ES-I3 (cell line): ENCODE measurements at regions not wholly inside any gene's neighbourhood (a gene's known extent, or its start where the extent isn't known, plus 50 kb on each side); places are given as distances from the start of the nearest gene placed in this dataset.

ENCODE experiments used
- H3K36me3 ChIP-seq: 2 replicates; pipeline ENCODE4 v1.6.1; 2013; ENCODE audit warnings: mild to moderate bottlenecking, low read length, control low read depth, moderate library complexity; ENCODE audit not compliant: insufficient read depth
- H3K4me1 ChIP-seq: 2 replicates; pipeline ENCODE4 v1.6.1; 2013; ENCODE audit warnings: mild to moderate bottlenecking, control low read depth, low read length; ENCODE audit not compliant: insufficient read depth
- H3K9ac ChIP-seq: 2 replicates; pipeline ENCODE4 v1.6.1; 2013; ENCODE audit warnings: low read depth, mild to moderate bottlenecking, low read length, moderate library complexity
- H3K9me3 ChIP-seq: 2 replicates; pipeline ENCODE4 v1.6.1; 2013; ENCODE audit warnings: mild to moderate bottlenecking, low read length, moderate library complexity; ENCODE audit not compliant: control insufficient read depth, insufficient read depth

- Histone ChIP-seq H3K4me1 (peaks cover 13% of the 10 kb centered on the region; the same call in 1 of the 2 replicates), H3K9ac (no peak overlapping the region), H3K36me3 (no peaks in the 10 kb centered on the region), H3K9me3 (no peaks in the 10 kb centered on the region)
These were observed 146.3 kb upstream of the STX18 start for GRCh38 chr4:4687935-4688727.

GRCh38 chr4:4687100-4687499 lies 145.3 kb upstream of the STX18 start:
- Histone ChIP-seq H3K36me3 (no peaks in the 10 kb centered on the region), H3K9ac (no peak overlapping the region), H3K9me3 (no peaks in the 10 kb centered on the region), H3K4me1 (peaks cover 13% of the 10 kb centered on the region; the same call in 1 of the 2 replicates)

- Histone ChIP-seq H3K4me1 (peaks cover 13% of the 10 kb centered on the region; the same call in 1 of the 2 replicates), H3K36me3 (no peaks in the 10 kb centered on the region), H3K9ac (no peak overlapping the region), H3K9me3 (no peaks in the 10 kb centered on the region)
These were observed 144.3 kb upstream of the STX18 start for GRCh38 chr4:4685810-4686795.

- H3K4me1 ChIP-seq = peaks cover 15% of the 10 kb centered on the region
- no peaks in the 10 kb centered on the region for H3K9me3 ChIP-seq
- no peak overlapping the region for H3K9ac ChIP-seq
- no peaks in the 10 kb centered on the region; the same call in 1 of the 2 replicates for H3K36me3 ChIP-seq
These were observed 139.8 kb upstream of the STX18 start for GRCh38 chr4:4681653-4682052.

GRCh38 chr4:4680758-4681157 lies 138.9 kb upstream of the STX18 start:
- H3K9ac ChIP-seq = no peak overlapping the region
- no peaks in the 10 kb centered on the region for H3K9me3 ChIP-seq
- H3K36me3 ChIP-seq = no peaks in the 10 kb centered on the region; the same call in 1 of the 2 replicates
- peaks cover 13% of the 10 kb centered on the region for H3K4me1 ChIP-seq

- H3K36me3 ChIP-seq = no peaks in the 10 kb centered on the region; the same call in 1 of the 2 replicates
- no peak overlapping the region for H3K9ac ChIP-seq
- H3K9me3 ChIP-seq = no peaks in the 10 kb centered on the region
- H3K4me1 ChIP-seq = peaks cover 8% of the 10 kb centered on the region
These were observed 138.4 kb upstream of the STX18 start for GRCh38 chr4:4680243-4680642.

- H3K4me1 ChIP-seq = peaks cover 6% of the 10 kb centered on the region; the same call in 1 of the 2 replicates
- no peak overlapping the region for H3K9ac ChIP-seq
- no peaks in the 10 kb centered on the region; the same call in 1 of the 2 replicates for H3K36me3 ChIP-seq
- no peaks in the 10 kb centered on the region for H3K9me3 ChIP-seq
These were observed 136.0 kb upstream of the STX18 start for GRCh38 chr4:4677556-4678522.

- H3K4me1 ChIP-seq = peaks cover 26% of the 10 kb centered on the region; the same call in 1 of the 2 replicates
- no peak overlapping the region for H3K9ac ChIP-seq
- no peaks in the 10 kb centered on the region; the same call in 1 of the 2 replicates for H3K36me3 ChIP-seq
- no peaks in the 10 kb centered on the region for H3K9me3 ChIP-seq
These were observed 133.8 kb upstream of the STX18 start for GRCh38 chr4:4675641-4676040.

- H3K36me3 ChIP-seq = no peaks in the 10 kb centered on the region; the same call in 1 of the 2 replicates
- peaks cover 31% of the 10 kb centered on the region; the same call in 1 of the 2 replicates for H3K4me1 ChIP-seq
- H3K9ac ChIP-seq = no peak overlapping the region
- H3K9me3 ChIP-seq = no peaks in the 10 kb centered on the region
These were observed 133.3 kb upstream of the STX18 start for GRCh38 chr4:4675051-4675581.

GRCh38 chr4:4673070-4673469 lies 131.2 kb upstream of the STX18 start:
- Histone ChIP-seq H3K9ac (peak overlapping the region; percentile 26; the same call in 1 of the 2 replicates), H3K4me1 (peaks cover 41% of the 10 kb centered on the region), H3K36me3 (no peaks in the 10 kb centered on the region), H3K9me3 (no peaks in the 10 kb centered on the region)

- Histone ChIP-seq H3K9me3 (no peaks in the 10 kb centered on the region), H3K4me1 (peaks cover 36% of the 10 kb centered on the region), H3K9ac (no peak overlapping the region)
These were observed 130.6 kb upstream of the STX18 start for GRCh38 chr4:4672402-4672801.

GRCh38 chr4:4671774-4672349 lies 130.0 kb upstream of the STX18 start:
- H3K9me3 ChIP-seq = no peaks in the 10 kb centered on the region
- H3K9ac ChIP-seq = no peak overlapping the region
- peaks cover 40% of the 10 kb centered on the region for H3K4me1 ChIP-seq
- no peaks in the 10 kb centered on the region for H3K36me3 ChIP-seq

More at GRCh38 chr4:4672402-4672801, 130.6 kb upstream of the STX18 start:
- H3K36me3 ChIP-seq = no peaks in the 10 kb centered on the region

GRCh38 chr4:4670869-4671268 lies 129.0 kb upstream of the STX18 start:
- no peaks in the 10 kb centered on the region for H3K9me3 ChIP-seq
- H3K4me1 ChIP-seq = peaks cover 50% of the 10 kb centered on the region
- H3K9ac ChIP-seq = no peak overlapping the region
- no peaks in the 10 kb centered on the region for H3K36me3 ChIP-seq
